Umbilical cord (tissue), 1 donor: ENCODE measurements at regions not wholly inside any gene's neighbourhood (a gene's known extent, or its start where the extent isn't known, plus 50 kb on each side); places are given as distances from the start of the nearest gene placed in this dataset.

Experiments used
- DNase-seq: peaks from one replicate; pipeline ENCODE4 v3.0.0-alpha.2; 2015; ENCODE audit warnings: low spot score

GRCh38 chr1:103162360-103162759 lies 54.0 kb upstream of the COL11A1 start:
- no peak for DNase-seq

GRCh38 chr1:103160281-103160680 lies 52.0 kb upstream of the COL11A1 start:
- DNase-seq: no peak
